Stimulated activated CD8-positive, alpha-beta memory T cell treated with anti-CD3 and anti-CD28 coated beads, Interleukin-4, amount 100 ng/mL, for 1 hour (primary cell): ENCODE measurements at regions not wholly inside any gene's neighbourhood (a gene's known extent, or its start where the extent isn't known, plus 50 kb on each side); places are given as distances from the start of the nearest gene placed in this dataset.
"Not testable (repeated sequence)": the region's sequence is repeated elsewhere in the genome, so short reads cannot be mapped to it uniquely, and the experiment has no call there.

ENCODE experiments used
- DNase-seq, 2 donors: peaks; one replicate each; pipeline ENCODE4 v3.0.0-alpha.2; 2020; ENCODE audit warnings: low read depth in 2 of 2, low spot score in 1 of 2

DNA sequence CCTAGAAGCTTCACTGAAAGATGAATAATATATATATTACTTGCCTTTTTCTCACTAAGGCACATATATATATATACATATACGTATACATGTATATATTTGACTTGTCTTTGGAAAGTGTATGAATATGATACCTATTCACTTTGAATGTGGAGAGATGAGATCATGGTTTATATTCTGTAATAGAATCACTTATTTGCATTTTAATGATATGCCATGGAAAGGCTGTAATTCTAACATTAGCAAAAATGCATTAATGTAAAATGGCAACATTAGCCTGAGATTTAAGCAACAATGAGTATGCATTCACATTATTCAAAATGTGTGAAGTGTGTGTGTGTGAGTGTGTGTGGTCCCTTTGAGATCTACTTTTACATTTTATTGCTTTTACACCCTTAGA is 54.5 kb upstream of the PRKD1 start:
- DNase-seq, result no peak

GRCh38 chr14:29982993-29983392 is 55.3 kb upstream of the PRKD1 start:
- no peak for DNase-seq

- not testable (repeated sequence) for DNase-seq
Measured at GRCh38 chr14:29990344-29990857, 62.8 kb upstream of the PRKD1 start.

DNA sequence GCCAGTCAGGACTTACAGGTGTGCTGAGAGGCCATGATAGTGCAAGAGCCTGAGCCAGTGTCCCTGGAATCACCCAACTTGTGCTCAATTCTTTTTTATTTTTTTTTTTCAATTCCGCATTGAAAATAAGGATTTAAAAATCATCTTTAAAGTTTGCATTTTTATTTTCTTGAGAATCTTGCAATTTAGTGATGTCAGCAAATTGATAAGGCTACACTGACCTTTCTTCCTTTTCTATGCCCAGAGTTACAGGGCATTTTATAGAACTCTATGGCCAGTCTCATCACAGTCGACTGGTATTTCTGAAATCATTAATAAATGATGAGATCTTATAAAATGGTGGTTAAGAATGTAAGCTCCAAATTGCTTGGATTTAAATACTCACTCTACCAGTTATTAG is 63.3 kb upstream of the PRKD1 start:
- no peak for DNase-seq

DNA sequence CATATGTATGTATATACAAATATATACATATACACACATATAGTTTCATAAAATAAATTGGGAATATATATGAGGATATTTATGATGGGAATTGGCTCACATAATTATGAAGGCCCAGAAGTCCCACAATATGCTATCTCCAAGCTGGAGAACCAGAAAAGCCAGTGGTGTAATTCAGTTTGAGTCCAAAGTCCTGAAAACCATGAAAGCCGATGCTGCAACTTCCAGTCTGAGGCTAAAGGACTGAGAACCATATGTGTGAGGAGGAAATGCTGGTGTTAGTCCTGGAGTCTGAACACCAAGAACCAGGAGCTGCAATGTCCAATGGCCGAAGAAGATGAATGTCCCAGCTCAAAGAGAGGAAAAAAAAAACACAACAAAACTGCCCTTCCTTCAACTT is 65.5 kb upstream of the PRKD1 start:
- no peak for DNase-seq

DNA sequence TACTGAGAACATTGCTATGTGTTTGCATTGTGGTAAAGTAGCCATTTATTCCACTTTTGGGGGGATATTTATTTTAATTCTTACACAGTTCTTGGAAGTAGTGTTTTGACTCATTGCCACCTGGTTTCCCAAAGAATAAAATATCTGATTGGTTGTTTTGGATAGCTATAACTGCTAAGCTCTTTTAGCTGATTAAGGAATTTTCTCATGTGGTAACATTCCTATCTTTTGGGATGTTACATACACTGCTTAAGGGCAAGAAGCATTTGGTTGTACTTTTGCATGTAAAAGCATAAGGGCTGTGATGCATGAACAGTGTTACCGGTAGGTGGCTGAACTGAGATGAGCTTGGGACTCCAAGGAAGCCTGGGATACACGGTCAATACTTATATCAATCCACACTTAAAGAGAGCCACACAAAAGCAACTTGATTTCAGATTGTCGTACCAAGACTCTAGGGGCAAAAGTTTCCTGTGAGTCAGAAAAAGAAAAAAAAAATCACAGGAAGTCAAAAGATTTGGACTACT is 71.4 kb upstream of the PRKD1 start:
- no peak for DNase-seq

DNA sequence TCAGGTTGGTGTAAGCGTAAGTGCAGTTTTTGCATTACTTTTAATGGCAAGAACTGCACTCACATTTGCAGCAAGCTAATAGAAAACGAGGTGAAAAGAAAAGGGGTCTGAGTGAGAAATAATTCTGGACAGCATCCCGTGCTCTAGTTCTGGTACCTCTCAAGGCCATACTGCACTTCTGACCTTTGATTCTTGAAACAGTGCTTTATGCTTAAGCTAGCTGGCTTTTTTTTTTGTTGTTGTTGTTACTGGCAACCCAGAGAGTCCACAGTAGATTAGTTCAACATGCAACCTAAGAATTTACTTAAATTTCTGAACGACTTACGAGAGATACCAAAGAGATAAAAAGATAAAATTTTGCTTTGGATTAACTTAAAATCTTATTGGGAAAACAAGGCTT is 75.2 kb upstream of the PRKD1 start:
- no peak for DNase-seq

DNA sequence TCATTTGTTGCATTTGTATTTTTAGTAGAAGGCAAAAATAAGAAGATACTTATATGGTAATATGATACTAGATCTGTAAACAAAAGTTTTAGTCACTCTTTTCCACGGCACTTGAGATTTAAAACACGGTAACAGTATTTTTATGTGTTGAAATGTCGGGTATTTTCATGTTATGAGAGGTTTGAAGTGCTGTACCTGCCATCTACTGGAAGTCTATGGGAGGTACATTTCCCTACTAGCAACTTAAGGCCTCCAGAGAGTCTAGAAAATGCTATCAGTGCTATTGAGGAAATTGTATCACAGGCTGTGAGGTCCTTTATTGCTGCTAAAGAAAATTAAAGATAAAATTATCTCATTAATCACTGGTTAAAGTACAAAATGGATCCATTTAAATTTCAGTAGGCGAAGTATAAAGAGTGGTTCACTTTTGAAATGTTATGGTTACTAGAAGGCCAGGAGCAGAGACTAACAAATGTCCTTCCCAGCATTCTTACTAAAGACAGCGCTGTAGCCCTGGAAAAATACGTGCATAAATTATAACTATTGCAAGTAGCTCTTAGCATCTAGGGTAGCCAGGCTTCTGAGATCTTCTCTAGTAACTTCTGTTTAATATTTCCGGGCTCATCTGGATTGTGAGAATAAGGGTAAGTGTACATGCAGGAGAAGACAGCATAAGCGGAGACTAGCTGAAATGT is 77.6 kb upstream of the PRKD1 start:
- DNase-seq, result no peak

DNA sequence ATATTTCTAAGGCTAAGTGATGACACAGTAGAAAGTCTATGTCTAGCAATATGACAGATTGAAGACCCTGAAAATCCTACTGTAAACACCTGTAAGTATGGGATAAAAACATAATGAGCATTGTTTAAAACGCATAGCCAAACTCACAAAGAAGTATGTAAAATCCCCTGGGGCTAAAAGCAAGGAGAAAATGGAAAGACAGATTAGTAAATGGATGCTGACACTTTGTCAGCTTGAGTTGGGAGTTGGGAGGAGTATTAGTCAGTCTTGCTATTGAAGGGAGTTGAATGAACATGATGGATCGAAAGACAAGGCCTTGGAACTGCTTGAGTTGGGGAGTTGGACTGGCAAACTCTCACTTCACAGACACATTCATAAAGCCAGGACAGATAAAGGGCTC is 79.0 kb upstream of the PRKD1 start:
- DNase-seq, result no peak

- no peak for DNase-seq
Measured at GRCh38 chr14:30015489-30015888, 87.8 kb upstream of the PRKD1 start.

DNA sequence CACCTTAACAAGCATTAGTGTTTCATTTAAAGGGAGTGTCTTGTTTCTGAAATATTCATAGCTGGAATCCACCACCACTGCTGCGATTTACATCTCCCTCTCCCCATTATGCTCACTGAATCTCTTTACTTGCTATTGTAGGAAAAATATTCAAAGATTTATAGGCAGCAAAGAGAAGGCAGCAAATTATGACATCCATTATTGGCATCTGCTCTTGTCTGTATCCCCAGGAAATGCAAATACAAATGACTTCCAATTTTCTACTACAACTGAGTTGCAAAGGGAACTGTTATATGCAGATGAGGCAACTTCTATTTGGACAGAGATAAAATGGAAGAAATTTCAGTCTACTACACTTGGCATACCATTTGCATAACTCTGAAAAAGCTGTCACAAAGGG is 88.4 kb upstream of the PRKD1 start:
- no peak for DNase-seq

DNA sequence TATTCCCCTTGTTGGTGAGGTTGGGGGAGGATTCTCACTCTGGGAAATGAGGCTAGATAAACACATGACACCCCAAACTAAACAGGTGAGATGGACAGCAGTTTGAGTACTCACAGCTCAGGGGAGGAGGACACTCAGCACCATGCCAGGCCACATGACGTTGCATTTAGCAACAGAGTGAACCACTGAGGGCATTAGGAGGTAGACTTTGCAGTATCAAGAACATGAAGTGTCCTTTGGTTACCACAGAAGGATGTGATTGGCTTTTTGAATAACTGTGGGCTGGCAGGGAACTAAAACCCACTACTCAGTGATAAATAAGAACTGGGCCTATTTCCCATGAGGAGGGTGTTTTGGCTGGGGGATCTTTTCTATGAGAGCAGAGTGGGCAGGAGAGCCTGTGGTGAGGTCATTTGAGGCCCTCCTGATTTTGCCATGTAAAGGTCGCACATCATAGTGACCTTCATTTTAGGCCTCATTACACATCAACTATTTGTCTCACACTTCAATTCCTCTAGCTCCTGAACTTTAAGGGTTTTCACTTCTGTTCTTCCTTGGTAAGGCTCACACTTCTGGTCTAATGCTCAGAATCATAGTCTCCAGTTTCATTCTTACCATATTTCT is 89.8 kb upstream of the PRKD1 start:
- no peak for DNase-seq

GRCh38 chr14:30020271-30020670 is 92.6 kb upstream of the PRKD1 start:
- DNase-seq, result no peak

- no peak for DNase-seq
Measured at GRCh38 chr14:30020687-30021086, 93.0 kb upstream of the PRKD1 start.

DNA sequence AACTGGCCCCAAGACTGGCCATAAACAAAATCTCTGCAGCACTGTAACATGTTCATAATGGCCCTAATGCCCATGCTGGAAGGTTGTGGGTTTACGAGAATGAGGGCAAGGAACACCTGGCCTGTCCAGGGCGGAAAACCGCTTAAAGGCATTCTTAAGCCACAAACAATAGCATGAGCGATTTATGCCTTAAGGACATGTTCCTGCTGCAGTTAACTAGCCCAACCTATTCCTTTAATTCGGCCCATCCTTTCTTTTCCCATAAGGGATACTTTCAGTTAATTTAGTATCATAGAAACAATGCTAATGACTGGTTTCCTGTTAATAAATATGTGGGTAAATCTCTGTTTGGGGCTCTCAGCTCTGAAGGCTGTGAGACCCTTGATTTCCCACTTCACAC is 95.7 kb upstream of the PRKD1 start:
- DNase-seq, result not testable (repeated sequence)

DNA sequence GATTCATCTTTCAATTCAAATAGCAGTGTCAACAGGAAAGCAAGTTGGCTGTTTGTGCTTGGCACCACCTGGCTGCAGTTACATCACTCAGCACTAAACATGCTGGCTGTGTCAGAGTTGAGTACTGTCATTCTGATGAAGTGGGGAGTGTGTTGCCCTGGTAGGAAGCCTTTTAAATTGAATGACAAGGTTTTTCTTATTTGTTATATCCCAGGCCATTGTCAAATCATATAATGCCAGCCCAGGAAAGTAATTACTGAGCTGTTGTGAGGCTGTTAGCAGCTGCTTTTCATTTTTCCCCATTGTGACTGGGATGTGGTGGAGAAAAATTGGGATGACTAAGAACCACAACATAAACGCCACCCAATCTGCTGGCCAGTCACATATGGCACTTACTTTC is 106.5 kb upstream of the PRKD1 start:
- DNase-seq, result no peak

- no peak for DNase-seq
Measured at GRCh38 chr14:30035361-30035760, 107.7 kb upstream of the PRKD1 start.

- no peak for DNase-seq
Measured at GRCh38 chr14:30045720-30046119, 118.1 kb upstream of the PRKD1 start.

GRCh38 chr14:30053103-30053502 is 125.5 kb upstream of the PRKD1 start:
- no peak for DNase-seq

- DNase-seq, result no peak
Measured at GRCh38 chr14:30054201-30054600, 126.6 kb upstream of the PRKD1 start.

GRCh38 chr14:30058401-30058800 is 130.8 kb upstream of the PRKD1 start:
- no peak for DNase-seq

DNA sequence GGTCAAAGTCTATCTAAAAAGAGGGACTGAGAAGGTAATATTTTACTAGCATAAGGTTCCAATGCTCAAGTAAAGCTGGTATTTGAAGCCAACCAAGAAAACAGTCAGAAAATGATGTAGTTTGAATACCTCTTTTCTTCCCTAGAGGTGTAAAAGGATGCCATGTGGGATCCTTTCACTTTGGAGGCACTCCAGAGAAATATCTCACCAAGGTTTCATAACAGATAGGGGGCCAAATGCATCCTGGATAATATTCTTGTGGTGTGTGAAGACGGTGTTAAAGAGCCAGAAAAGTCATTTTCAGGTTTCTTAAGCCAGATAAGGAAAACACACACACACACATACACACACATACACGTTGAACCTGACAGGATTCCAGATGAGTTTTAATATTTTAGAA is 136.1 kb upstream of the PRKD1 start:
- DNase-seq, result no peak

DNA sequence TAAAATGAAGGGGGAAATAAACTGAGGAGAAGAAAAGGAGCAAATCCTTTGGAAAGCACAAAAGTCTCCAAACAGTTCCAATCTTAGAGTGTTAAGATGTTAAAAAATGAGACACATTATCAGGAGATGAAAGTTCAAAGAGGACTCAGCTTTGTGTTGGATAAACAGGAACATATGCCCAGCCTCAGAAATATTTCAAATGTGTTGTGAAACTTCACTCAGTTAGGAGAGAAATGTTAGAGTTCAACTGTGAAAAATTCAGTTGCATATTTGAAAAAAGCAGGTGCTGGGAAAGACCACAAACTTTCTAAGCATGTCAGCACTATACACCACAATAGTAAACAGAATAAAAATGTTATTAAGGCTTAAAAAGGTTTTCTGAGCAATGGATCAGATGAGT is 136.8 kb upstream of the PRKD1 start:
- DNase-seq, result no peak
